ENCODE measurements at regions not wholly inside any gene's neighbourhood (a gene's known extent, or its start where the extent isn't known, plus 50 kb on each side); places are given as distances from the start of the nearest gene placed in this dataset.

- DNase-seq: no peak
Measured at GRCh38 chr16:56140645-56141044, 50.6 kb upstream of the GNAO1 start.

GRCh38 chr16:56137269-56137668, 54.0 kb upstream of the GNAO1 start:
- no peak for DNase-seq

- no peak for DNase-seq
Measured at GRCh38 chr16:56136256-56136655, 55.0 kb upstream of the GNAO1 start.

GRCh38 chr16:56134790-56135189, 56.5 kb upstream of the GNAO1 start:
- DNase-seq: no peak

- DNase-seq: no peak
Measured at GRCh38 chr16:56125922-56126321, 65.4 kb upstream of the GNAO1 start.

- no peak for DNase-seq
Measured at GRCh38 chr16:56122251-56122650, 69.0 kb upstream of the GNAO1 start.

GRCh38 chr16:56121156-56121500, 70.2 kb upstream of the GNAO1 start:
- DNase-seq: no peak

- no peak for DNase-seq
Measured at GRCh38 chr16:56120447-56121155, 70.7 kb upstream of the GNAO1 start.

GRCh38 chr16:56119133-56119532, 72.2 kb upstream of the GNAO1 start:
- no peak for DNase-seq

- no peak for DNase-seq
Measured at GRCh38 chr16:56116577-56116964, 74.7 kb upstream of the GNAO1 start.

- DNase-seq: no peak
Measured at GRCh38 chr16:56115817-56116576, 75.3 kb upstream of the GNAO1 start.

GRCh38 chr16:56113223-56113622, 78.1 kb upstream of the GNAO1 start:
- DNase-seq: no peak

GRCh38 chr16:56111100-56111499, 80.2 kb upstream of the GNAO1 start:
- no peak for DNase-seq

- DNase-seq: no peak
Measured at GRCh38 chr16:56109994-56110393, 81.3 kb upstream of the GNAO1 start.

- no peak for DNase-seq
Measured at GRCh38 chr16:56109205-56109604, 82.1 kb upstream of the GNAO1 start.

GRCh38 chr16:56108724-56109123, 82.6 kb upstream of the GNAO1 start:
- no peak for DNase-seq

GRCh38 chr16:56108056-56108471, 83.2 kb upstream of the GNAO1 start:
- DNase-seq: no peak

- no peak for DNase-seq
Measured at GRCh38 chr16:56106527-56106926, 84.8 kb upstream of the GNAO1 start.

GRCh38 chr16:56102906-56103305, 88.4 kb upstream of the GNAO1 start:
- no peak for DNase-seq

GRCh38 chr16:56102183-56102686, 89.1 kb upstream of the GNAO1 start:
- DNase-seq: no peak

- DNase-seq: no peak
Measured at GRCh38 chr16:56101480-56101879, 89.8 kb upstream of the GNAO1 start.

GRCh38 chr16:56097306-56097705, 94.0 kb upstream of the GNAO1 start:
- DNase-seq: no peak

GRCh38 chr16:56094231-56094630, 97.1 kb upstream of the GNAO1 start:
- no peak for DNase-seq

GRCh38 chr16:56093055-56093454, 98.2 kb upstream of the GNAO1 start:
- DNase-seq: no peak

GRCh38 chr16:56090076-56090475, 101.2 kb upstream of the GNAO1 start:
- no peak for DNase-seq

Measured in fibroblast of skin of right quadriceps (primary cell).